Peyer's patch (tissue), 4 donors: ENCODE measurements at regions not wholly inside any gene's neighbourhood (a gene's known extent, or its start where the extent isn't known, plus 50 kb on each side); places are given as distances from the start of the nearest gene placed in this dataset.

Experiments used
- POLR2A ChIP-seq, 2 donors: fragments of 450-650 bp; IDR thresholded peaks; one replicate each; pipeline ENCODE4 v1.5.1; 2017; ENCODE audit warnings: antibody characterized with exemption in 2 of 2, mild to moderate bottlenecking in 2 of 2, moderate library complexity in 2 of 2
- TF ChIP-seq, protein P1 (sequence below), 6 experiments: fragments of 450-650 bp in 4 of 6; fragments of 200-600 bp in 2 of 6; sonication (generic) in 1 of 6; IDR thresholded peaks; one replicate each; pipeline ENCODE4 v1.5.1; 2017 to 2019; ENCODE audit warnings: antibody characterized with exemption in 6 of 6, mild to moderate bottlenecking in 3 of 6, moderate library complexity in 1 of 6

DNA sequence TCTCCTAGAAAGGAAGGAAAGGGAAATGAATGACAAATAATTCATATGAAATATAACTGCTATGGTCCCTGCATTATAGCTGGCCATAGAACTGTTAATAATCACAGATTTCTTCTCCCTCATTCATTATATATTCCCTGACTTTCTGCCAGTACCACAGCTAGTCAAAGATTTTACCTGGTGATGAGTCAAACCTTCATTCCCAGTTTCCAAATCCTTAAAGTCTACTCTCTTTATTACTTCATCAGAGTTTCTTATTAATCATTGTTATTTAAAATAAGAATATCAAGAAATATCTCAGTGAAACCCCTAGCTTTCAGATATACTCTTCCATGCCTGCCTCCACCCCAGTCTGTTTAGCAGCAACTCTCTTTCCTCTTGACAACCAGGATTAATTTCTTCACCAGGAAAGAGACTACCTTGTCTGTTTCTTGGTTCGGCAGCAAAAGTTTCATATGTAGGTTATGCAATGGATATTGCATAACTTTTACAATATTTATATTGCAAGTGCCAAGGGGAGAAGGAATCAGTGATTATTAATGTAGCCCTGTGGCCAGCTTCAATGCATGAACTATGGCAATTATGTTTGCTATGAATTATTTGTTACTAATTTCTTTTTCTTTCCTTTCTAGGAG, 533.8 kb downstream of the FBXO15 start:
- TF ChIP-seq, protein P1, sequence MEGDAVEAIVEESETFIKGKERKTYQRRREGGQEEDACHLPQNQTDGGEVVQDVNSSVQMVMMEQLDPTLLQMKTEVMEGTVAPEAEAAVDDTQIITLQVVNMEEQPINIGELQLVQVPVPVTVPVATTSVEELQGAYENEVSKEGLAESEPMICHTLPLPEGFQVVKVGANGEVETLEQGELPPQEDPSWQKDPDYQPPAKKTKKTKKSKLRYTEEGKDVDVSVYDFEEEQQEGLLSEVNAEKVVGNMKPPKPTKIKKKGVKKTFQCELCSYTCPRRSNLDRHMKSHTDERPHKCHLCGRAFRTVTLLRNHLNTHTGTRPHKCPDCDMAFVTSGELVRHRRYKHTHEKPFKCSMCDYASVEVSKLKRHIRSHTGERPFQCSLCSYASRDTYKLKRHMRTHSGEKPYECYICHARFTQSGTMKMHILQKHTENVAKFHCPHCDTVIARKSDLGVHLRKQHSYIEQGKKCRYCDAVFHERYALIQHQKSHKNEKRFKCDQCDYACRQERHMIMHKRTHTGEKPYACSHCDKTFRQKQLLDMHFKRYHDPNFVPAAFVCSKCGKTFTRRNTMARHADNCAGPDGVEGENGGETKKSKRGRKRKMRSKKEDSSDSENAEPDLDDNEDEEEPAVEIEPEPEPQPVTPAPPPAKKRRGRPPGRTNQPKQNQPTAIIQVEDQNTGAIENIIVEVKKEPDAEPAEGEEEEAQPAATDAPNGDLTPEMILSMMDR (IDR thresholded peaks at IDR 0.05): no peak
- TF ChIP-seq POLR2A (IDR thresholded peaks at IDR 0.05): no peak
